ENCODE measurements at regions not wholly inside any gene's neighbourhood (a gene's known extent, or its start where the extent isn't known, plus 50 kb on each side); places are given as distances from the start of the nearest gene placed in this dataset.

GRCh38 chr12:62127516-62127915 is 132.7 kb upstream of the USP15 start (continued):
- TF ChIP-seq TAF1 (conservative IDR thresholded peaks at IDR 0.05) = no peak

GRCh38 chr12:62128175-62128975 is 131.8 kb upstream of the USP15 start:
- no peak for DNase-seq (ENCODE audit: low spot score)
- TF ChIP-seq RXRA (IDR thresholded peaks at IDR 0.05) (no peak), MAX (IDR thresholded peaks at IDR 0.05) (no peak), HNF4G (IDR thresholded peaks at IDR 0.05) (no peak), ATF3 (IDR thresholded peaks at IDR 0.05) (no peak), REST (IDR thresholded peaks at IDR 0.05) (no peak), NR2F2 (IDR thresholded peaks at IDR 0.05) (no peak), HNF4A (conservative IDR thresholded peaks at IDR 0.05) (no peak), RAD21 (IDR thresholded peaks at IDR 0.05) (no peak)
- H3K27ac ChIP-seq (ENCODE audit: low read depth in 1 of 2, low read length in 2 of 2) = no peak overlapping the region

GRCh38 chr12:62129291-62129690 is 130.9 kb upstream of the USP15 start:
- Histone ChIP-seq H3K9me3 (ENCODE audit: control insufficient read depth in 4 of 4, low read length in 3 of 4) (no peaks in the 10 kb centered on the region), H3K4me3 (ENCODE audit: low read depth in 1 of 3, low read length in 3 of 3) (no peak overlapping the region), H3K9ac (ENCODE audit: low read depth in 1 of 2, low read length in 2 of 2) (no peak overlapping the region), H3K27ac (ENCODE audit: low read depth in 1 of 2, low read length in 2 of 2) (no peak overlapping the region), H3K27me3 (ENCODE audit: control insufficient read depth in 4 of 4, insufficient read depth in 4 of 4, low read length in 3 of 4) (peaks cover 0 to 6% (median 0%) of the 10 kb centered on the region in 4 donors), H3K36me3 (ENCODE audit: control insufficient read depth in 4 of 4, insufficient read depth in 3 of 4, low read depth in 1 of 4, low read length in 3 of 4) (no peaks in the 10 kb centered on the region), H3K4me1 (ENCODE audit: control insufficient read depth in 4 of 4, insufficient read depth in 4 of 4, low read length in 3 of 4) (no peaks in the 10 kb centered on the region)
- TF ChIP-seq RXRA (IDR thresholded peaks at IDR 0.05) = no peak
- DNase-seq (ENCODE audit: low spot score) = no peak
- 67% methylated on average over 4 of the region's 4 CpGs for WGBS

More at GRCh38 chr12:62128175-62128975, 131.8 kb upstream of the USP15 start:
- WGBS = 55% methylated on average over 7 of the region's 7 CpGs
- Histone ChIP-seq H3K4me1 (ENCODE audit: control insufficient read depth in 4 of 4, insufficient read depth in 4 of 4, low read length in 3 of 4) (no peaks in the 10 kb centered on the region), H3K9me3 (ENCODE audit: control insufficient read depth in 4 of 4, low read length in 3 of 4) (no peaks in the 10 kb centered on the region), H3K27me3 (ENCODE audit: control insufficient read depth in 4 of 4, insufficient read depth in 4 of 4, low read length in 3 of 4) (peaks cover 0 to 6% (median 0%) of the 10 kb centered on the region in 4 donors), H3K9ac (ENCODE audit: low read depth in 1 of 2, low read length in 2 of 2) (no peak overlapping the region), H3K36me3 (ENCODE audit: control insufficient read depth in 4 of 4, insufficient read depth in 3 of 4, low read depth in 1 of 4, low read length in 3 of 4) (no peaks in the 10 kb centered on the region), H3K4me3 (ENCODE audit: low read depth in 1 of 3, low read length in 3 of 3) (no peak overlapping the region)

- Histone ChIP-seq H3K27me3 (ENCODE audit: control insufficient read depth in 4 of 4, insufficient read depth in 4 of 4, low read length in 3 of 4) (peaks cover 0 to 3% (median 0%) of the 10 kb centered on the region in 4 donors), H3K27ac (ENCODE audit: low read depth in 1 of 2, low read length in 2 of 2) (no peak overlapping the region), H3K4me3 (ENCODE audit: low read depth in 1 of 3, low read length in 3 of 3) (no peak overlapping the region), H3K4me1 (ENCODE audit: control insufficient read depth in 4 of 4, insufficient read depth in 4 of 4, low read length in 3 of 4) (no peaks in the 10 kb centered on the region), H3K9ac (ENCODE audit: low read depth in 1 of 2, low read length in 2 of 2) (no peak overlapping the region), H3K36me3 (ENCODE audit: control insufficient read depth in 4 of 4, insufficient read depth in 3 of 4, low read depth in 1 of 4, low read length in 3 of 4) (no peaks in the 10 kb centered on the region), H3K9me3 (ENCODE audit: control insufficient read depth in 4 of 4, low read length in 3 of 4) (no peaks in the 10 kb centered on the region)
- 72% methylated on average over 3 of the region's 3 CpGs for WGBS
- TF ChIP-seq SP1 (IDR thresholded peaks at IDR 0.05) (no peak), REST (IDR thresholded peaks at IDR 0.05) (no peak)
- DNase-seq (ENCODE audit: low spot score) = no peak
These were observed 129.8 kb upstream of the USP15 start for GRCh38 chr12:62130402-62130801.
